ENCODE measurements at regions not wholly inside any gene's neighbourhood (a gene's known extent, or its start where the extent isn't known, plus 50 kb on each side); places are given as distances from the start of the nearest gene placed in this dataset.

DNA sequence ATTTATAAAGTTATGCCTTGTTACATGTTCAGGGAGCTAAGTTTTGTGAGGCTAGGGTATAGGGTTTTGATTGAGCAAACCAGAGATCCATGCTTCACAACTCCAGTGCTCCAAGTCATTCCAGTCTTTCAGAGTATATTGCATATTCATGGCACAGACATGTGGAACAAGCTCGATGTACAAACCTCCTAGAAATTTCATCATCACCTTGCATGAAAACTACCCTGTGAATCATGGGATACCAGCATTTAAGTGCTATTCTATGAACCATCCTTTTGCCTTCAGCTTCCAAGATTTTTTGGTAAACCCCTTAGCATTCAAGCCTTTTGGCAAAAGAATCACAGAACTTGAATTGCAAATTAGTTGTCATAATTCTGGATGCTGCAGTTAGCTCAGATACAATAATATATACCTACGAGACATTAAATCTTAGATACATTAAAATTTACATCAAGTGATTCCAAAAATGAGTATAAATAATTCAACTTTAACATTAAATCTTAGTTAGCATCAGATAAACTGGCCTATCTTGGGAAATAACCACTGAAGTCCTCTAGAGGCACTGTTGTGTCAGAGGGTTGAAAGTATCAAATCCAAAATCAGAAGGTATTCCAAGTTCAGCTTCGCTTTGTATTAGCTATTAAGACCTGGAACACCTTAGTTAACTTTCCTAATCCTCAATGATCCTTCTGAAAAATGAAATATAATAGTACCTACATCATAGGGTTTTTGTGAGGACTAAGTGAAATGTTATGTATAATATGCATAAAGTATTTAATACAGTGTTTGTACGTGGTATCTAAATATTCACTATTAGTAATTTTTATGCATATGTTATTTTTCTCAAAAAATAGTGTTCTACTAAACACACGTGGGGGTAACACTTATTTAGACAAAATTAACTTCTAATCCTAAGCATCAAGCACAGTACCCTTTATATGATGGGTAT, 55.5 kb upstream of the CABCOCO1 start:
- TF ChIP-seq EZH2 (IDR thresholded peaks at IDR 0.05; ENCODE audit: insufficient read depth, poor library complexity, severe bottlenecking) (no peak), EZH2phosphoT487 (IDR thresholded peaks at IDR 0.05; ENCODE audit: insufficient read depth, low read depth) (no peak)
